Esophagus muscularis mucosa (tissue), 4 donors: ENCODE measurements at regions not wholly inside any gene's neighbourhood (a gene's known extent, or its start where the extent isn't known, plus 50 kb on each side); places are given as distances from the start of the nearest gene placed in this dataset.

Experiments used
- DNase-seq: peaks from one replicate; pipeline ENCODE4 v3.0.0-alpha.2; 2017; ENCODE audit errors: extremely low spot score
- H3K27ac ChIP-seq, 4 donors: fragments of 200-600 bp; sonication (generic); replicated peaks in 1 of 4; 1 replicate in 3 of 4; 2 replicates in 1 of 4; pipeline ENCODE4 v1.5.1; 2016 to 2019; ENCODE audit warnings: mild to moderate bottlenecking in 1 of 4
- H3K27me3 ChIP-seq, 4 donors: fragments of 200-600 bp; sonication (generic); one replicate each; pipeline versions ENCODE4 v1.5.1 to v1.6.0; 2016 to 2019
- H3K36me3 ChIP-seq, 4 donors: fragments of 200-600 bp; sonication (generic); one replicate each; pipeline ENCODE4 v1.5.1; 2016 to 2019
- H3K4me1 ChIP-seq, 4 donors: fragments of 200-600 bp; sonication (generic); one replicate each; pipeline ENCODE4 v1.5.1; 2016 to 2019
- H3K4me3 ChIP-seq, 4 donors: fragments of 200-600 bp; sonication (generic); 1 replicate in 2 of 4; 2 replicates in 2 of 4; pipeline ENCODE4 v1.5.1; 2016 to 2019; ENCODE audit warnings: mild to moderate bottlenecking in 4 of 4, moderate library complexity in 1 of 4
- H3K9me3 ChIP-seq, 4 donors: fragments of 200-600 bp; sonication (generic); 1 replicate in 3 of 4; 2 replicates in 1 of 4; pipeline ENCODE4 v1.5.1; 2016 to 2019
- CTCF ChIP-seq, 3 experiments: fragments of 200-600 bp in 2 of 3; fragments of 450-650 bp in 1 of 3; sonication (generic) in 2 of 3; IDR thresholded peaks; one replicate each; pipeline ENCODE4 v1.5.1; 2017 to 2019; ENCODE audit warnings: antibody characterized with exemption in 3 of 3, mild to moderate bottlenecking in 2 of 3, moderate library complexity in 1 of 3
- EP300 ChIP-seq: sonication (generic); formaldehyde crosslinking; IDR thresholded peaks from one replicate; pipeline ENCODE4 v1.6.1; 2017; ENCODE audit warnings: antibody characterized with exemption
- POLR2A ChIP-seq: fragments of 450-650 bp; IDR thresholded peaks from one replicate; pipeline ENCODE4 v1.6.1; 2017; ENCODE audit warnings: antibody characterized with exemption, moderate library complexity, mild to moderate bottlenecking, low read depth
- POLR2AphosphoS5 ChIP-seq, 2 donors: sonication (generic); formaldehyde crosslinking; IDR thresholded peaks; one replicate each; pipeline ENCODE4 v1.6.1; 2017; ENCODE audit warnings: antibody characterized with exemption in 2 of 2
- WGBS: methylation state at CpG from one replicate; pipeline ENCODE4 v1.1.5; 2018; 5-methylcytosine and 5-hydroxymethylcytosine counted together
- intact Hi-C: fragments of 100-400 bp; cut with DNase I; formaldehyde crosslinking; loops from one replicate; pipeline ENCODE4 v1.15.1; 2023

GRCh38 chr1:115476616-115477015, 138.6 kb upstream of the NGF start:
- Histone ChIP-seq H3K9me3 (no peaks in the 10 kb centered on the region), H3K4me3 (no peak overlapping the region), H3K27ac (no peak overlapping the region), H3K36me3 (no peaks in the 10 kb centered on the region), H3K4me1 (no peaks in the 10 kb centered on the region), H3K27me3 (peaks cover 0 to 28% (median 0%) of the 10 kb centered on the region in 4 donors)
- 100% methylated on average over 2 of the region's 2 CpGs for WGBS
- no peak for TF ChIP-seq POLR2AphosphoS5 (IDR thresholded peaks at IDR 0.05)
- intact Hi-C loops: no loop called here
- DNase-seq: no peak

GRCh38 chr1:115475901-115476300, 137.9 kb upstream of the NGF start:
- H3K4me3 ChIP-seq: no peak overlapping the region
- H3K27me3 ChIP-seq: peaks cover 0 to 23% (median 0%) of the 10 kb centered on the region in 4 donors
- 78% methylated on average over 5 of the region's 5 CpGs for WGBS
- H3K36me3 ChIP-seq: no peaks in the 10 kb centered on the region
- H3K4me1 ChIP-seq: no peaks in the 10 kb centered on the region
- intact Hi-C loops: no loop called here
- H3K27ac ChIP-seq: no peak overlapping the region
- TF ChIP-seq EP300 (no peak), POLR2AphosphoS5 (IDR thresholded peaks at IDR 0.05) (no peak), CTCF (IDR thresholded peaks at IDR 0.05) (no peak), POLR2A (no peak)
- DNase-seq: no peak
- no peaks in the 10 kb centered on the region for H3K9me3 ChIP-seq

- intact Hi-C loops: no loop called here
- no peaks in the 10 kb centered on the region for H3K36me3 ChIP-seq
- H3K9me3 ChIP-seq: no peaks in the 10 kb centered on the region
- peaks cover 0 to 20% (median 0%) of the 10 kb centered on the region in 4 donors for H3K27me3 ChIP-seq
- H3K4me3 ChIP-seq: no peak overlapping the region
- whole genome bisulfite sequencing: 100% methylated on average over 2 of the region's 2 CpGs
- H3K27ac ChIP-seq: no peak overlapping the region
- no peaks in the 10 kb centered on the region for H3K4me1 ChIP-seq
- TF ChIP-seq CTCF (IDR thresholded peaks at IDR 0.05) (no peak), POLR2AphosphoS5 (IDR thresholded peaks at IDR 0.05) (no peak), POLR2A (no peak)
- no peak for DNase-seq
Measured at GRCh38 chr1:115475252-115475651, 137.2 kb upstream of the NGF start.

- intact Hi-C loops: no loop called here
- WGBS: 75% methylated on average over 7 of the region's 8 CpGs
- Histone ChIP-seq H3K9me3 (no peaks in the 10 kb centered on the region), H3K4me3 (no peak overlapping the region), H3K36me3 (no peaks in the 10 kb centered on the region), H3K4me1 (no peaks in the 10 kb centered on the region), H3K27ac (no peak overlapping the region), H3K27me3 (peaks cover 0 to 9% (median 0%) of the 10 kb centered on the region in 4 donors)
- no peak for TF ChIP-seq CTCF (IDR thresholded peaks at IDR 0.05)
- TF ChIP-seq POLR2A: no peak
- no peak for TF ChIP-seq EP300
- no peak for TF ChIP-seq POLR2AphosphoS5 (IDR thresholded peaks at IDR 0.05)
- no peak for DNase-seq
Measured at GRCh38 chr1:115473986-115474565, 136.0 kb upstream of the NGF start.

GRCh38 chr1:115469703-115470476, 131.8 kb upstream of the NGF start:
- no peak overlapping the region for H3K4me3 ChIP-seq
- TF ChIP-seq POLR2AphosphoS5 (IDR thresholded peaks at IDR 0.05) (no peak), CTCF (IDR thresholded peaks at IDR 0.05) (peak; percentile 70 to 89 (median 82))
- no peak overlapping the region for H3K27ac ChIP-seq
- no peak for DNase-seq
- intact Hi-C loops: loop anchor here (2.0 to 5.0 kb wide), 2 partner anchors 127 to 331 kb away; no protein-coding TSS in a partner anchor
- no peaks in the 10 kb centered on the region for H3K36me3 ChIP-seq
- no peaks in the 10 kb centered on the region for H3K9me3 ChIP-seq
- H3K4me1 ChIP-seq: no peaks in the 10 kb centered on the region
- no peaks in the 10 kb centered on the region for H3K27me3 ChIP-seq
- 51% methylated on average over 11 of the region's 11 CpGs for WGBS
